Mammary epithelial cell (primary cell): ENCODE measurements at regions not wholly inside any gene's neighbourhood (a gene's known extent, or its start where the extent isn't known, plus 50 kb on each side); places are given as distances from the start of the nearest gene placed in this dataset.

ENCODE experiments used
- EZH2 ChIP-seq: IDR thresholded peaks from 2 replicates; pipeline ENCODE4 v1.6.1; 2012; ENCODE audit warnings: low read length, inconsistent platforms, borderline replicate concordance
- TF ChIP-seq, protein P1 (sequence below), 2 donors: IDR thresholded peaks in 1 of 2; conservative IDR thresholded peaks in 1 of 2; 2 replicates each; pipeline ENCODE4 v1.5.1; 2011 to 2012; ENCODE audit warnings: inconsistent platforms in 2 of 2, low read length in 2 of 2, mild to moderate bottlenecking in 2 of 2, control low read depth in 1 of 2, low read depth in 1 of 2; ENCODE audit not compliant: insufficient read depth in 1 of 2; ENCODE audit errors: extremely low read depth in 1 of 2

GRCh38 chr9:86809151-86809550 lies 138.2 kb downstream of the GAS1 start:
- TF ChIP-seq EZH2, result no peak
- TF ChIP-seq, protein P1, sequence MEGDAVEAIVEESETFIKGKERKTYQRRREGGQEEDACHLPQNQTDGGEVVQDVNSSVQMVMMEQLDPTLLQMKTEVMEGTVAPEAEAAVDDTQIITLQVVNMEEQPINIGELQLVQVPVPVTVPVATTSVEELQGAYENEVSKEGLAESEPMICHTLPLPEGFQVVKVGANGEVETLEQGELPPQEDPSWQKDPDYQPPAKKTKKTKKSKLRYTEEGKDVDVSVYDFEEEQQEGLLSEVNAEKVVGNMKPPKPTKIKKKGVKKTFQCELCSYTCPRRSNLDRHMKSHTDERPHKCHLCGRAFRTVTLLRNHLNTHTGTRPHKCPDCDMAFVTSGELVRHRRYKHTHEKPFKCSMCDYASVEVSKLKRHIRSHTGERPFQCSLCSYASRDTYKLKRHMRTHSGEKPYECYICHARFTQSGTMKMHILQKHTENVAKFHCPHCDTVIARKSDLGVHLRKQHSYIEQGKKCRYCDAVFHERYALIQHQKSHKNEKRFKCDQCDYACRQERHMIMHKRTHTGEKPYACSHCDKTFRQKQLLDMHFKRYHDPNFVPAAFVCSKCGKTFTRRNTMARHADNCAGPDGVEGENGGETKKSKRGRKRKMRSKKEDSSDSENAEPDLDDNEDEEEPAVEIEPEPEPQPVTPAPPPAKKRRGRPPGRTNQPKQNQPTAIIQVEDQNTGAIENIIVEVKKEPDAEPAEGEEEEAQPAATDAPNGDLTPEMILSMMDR (conservative IDR thresholded peaks at IDR 0.05 in 1 of 2, IDR thresholded peaks at IDR 0.05 in 1 of 2; ENCODE audit: extremely low read depth in 1 of 2, insufficient read depth in 1 of 2, low read depth in 1 of 2, low read length in 2 of 2), result no peak
